Prostate gland (tissue), 2 donors: ENCODE measurements at regions not wholly inside any gene's neighbourhood (a gene's known extent, or its start where the extent isn't known, plus 50 kb on each side); places are given as distances from the start of the nearest gene placed in this dataset.

Experiments used
- CTCF ChIP-seq, 4 experiments: fragments of 200-600 bp in 2 of 4; fragments of 450-650 bp in 2 of 4; sonication (generic) in 2 of 4; IDR thresholded peaks; 1 replicate in 3 of 4; 2 replicates in 1 of 4; pipeline ENCODE4 v1.5.1; 2016 to 2019; ENCODE audit warnings: antibody characterized with exemption in 4 of 4, mild to moderate bottlenecking in 2 of 4, moderate library complexity in 2 of 4
- POLR2AphosphoS5 ChIP-seq: sonication (generic); formaldehyde crosslinking; IDR thresholded peaks from one replicate; pipeline ENCODE4 v1.6.1; 2017; ENCODE audit warnings: antibody characterized with exemption

- TF ChIP-seq POLR2AphosphoS5 (no peak), CTCF (IDR thresholded peaks at IDR 0.05) (no peak)
Measured at GRCh38 chr2:195017890-195018289, 639.1 kb upstream of the SLC39A10 start.
